CD4-positive, alpha-beta T cell treated with Interleukin-17A for 4 hours (primary cell): ENCODE measurements at regions not wholly inside any gene's neighbourhood (a gene's known extent, or its start where the extent isn't known, plus 50 kb on each side); places are given as distances from the start of the nearest gene placed in this dataset.
A peak's percentile ranks its signal among the peaks of the same experiment; 100 is the strongest.

Source experiments
- DNase-seq: peaks from one replicate; pipeline ENCODE4 v3.0.0-alpha.2; 2020; ENCODE audit warnings: mixed read lengths

GRCh38 chr1:184221087-184221486 is 165.7 kb upstream of the C1orf21 start:
- no peak for DNase-seq

GRCh38 chr1:184222652-184223052 is 164.2 kb upstream of the C1orf21 start:
- DNase-seq = peak; percentile 47

DNA sequence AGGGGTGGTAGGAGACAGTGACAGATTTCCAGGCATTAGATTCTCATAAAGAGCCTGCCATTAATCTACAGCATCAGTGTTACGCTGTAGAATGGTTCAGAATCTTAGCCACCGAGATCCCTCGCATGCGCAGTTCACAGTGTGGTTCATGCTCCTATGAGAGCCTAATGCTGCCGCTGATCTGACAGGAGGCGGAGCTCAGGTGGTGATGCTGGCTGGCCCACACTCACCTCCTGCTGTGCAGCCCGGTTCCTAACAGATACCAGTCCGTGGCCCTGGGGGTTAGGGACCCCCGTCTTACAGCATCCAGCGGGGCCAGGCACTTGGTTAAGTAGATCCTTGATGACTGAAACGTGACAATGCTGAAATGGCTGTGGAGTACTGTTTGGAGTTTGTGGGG is 163.6 kb upstream of the C1orf21 start:
- peak; percentile 17 for DNase-seq

DNA sequence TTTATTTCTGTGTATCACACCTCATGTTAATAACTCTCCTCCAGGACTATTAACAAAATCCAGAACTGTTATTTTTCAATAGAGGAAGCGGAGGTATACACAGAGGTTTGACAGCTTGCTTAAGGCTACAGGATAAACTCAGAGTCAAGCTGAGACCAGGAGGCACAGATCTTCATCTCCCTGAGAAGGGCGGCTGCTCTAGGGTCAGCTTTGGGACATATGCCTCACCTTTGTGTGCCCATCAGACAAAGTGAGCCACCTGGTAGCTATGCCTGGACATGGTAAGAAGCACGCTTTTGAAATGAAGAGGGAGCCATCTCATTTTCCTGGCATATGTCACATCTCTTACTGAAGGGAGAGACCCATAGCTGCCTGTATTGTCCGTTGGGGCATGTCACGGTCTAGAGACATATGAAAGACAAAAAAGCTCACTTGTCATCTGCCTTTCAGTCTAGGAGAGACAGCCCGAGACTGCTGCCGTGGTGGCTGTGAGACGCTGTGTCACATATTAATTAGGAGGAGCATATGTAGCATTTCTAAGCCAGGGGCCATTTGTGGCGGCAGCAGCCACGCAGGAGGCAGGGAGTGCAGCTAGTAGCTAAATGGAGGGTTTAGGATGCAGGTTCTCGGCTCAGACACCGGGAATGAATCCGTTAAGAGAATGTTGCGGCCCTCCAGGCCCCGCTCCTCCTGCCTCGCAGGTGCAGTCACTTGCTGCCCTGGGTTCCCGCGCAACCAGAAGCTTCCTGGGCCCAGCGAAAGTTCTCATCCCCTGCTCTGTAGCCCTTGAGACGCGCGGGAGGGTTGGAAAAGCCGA is 161.3 kb upstream of the C1orf21 start:
- no peak for DNase-seq

DNA sequence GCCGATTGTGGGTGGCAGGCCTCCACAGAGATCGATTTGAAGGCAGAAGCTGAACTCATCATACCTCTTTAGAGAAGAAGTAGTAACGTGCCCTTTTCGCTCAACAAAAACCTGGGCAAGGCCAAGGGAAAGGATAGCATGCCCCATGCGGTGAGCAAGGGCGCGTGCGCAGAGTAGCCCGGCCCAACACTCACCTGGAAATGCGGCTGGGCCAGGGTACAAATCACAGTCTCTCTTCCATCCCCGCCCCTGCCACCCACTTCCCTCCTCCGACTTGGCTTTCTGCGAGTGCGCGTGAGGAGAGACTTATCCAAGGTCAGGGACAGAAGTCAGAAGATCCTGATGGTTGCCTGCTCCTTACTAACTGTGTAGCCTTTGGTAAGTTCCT is 160.7 kb upstream of the C1orf21 start:
- DNase-seq = no peak

DNA sequence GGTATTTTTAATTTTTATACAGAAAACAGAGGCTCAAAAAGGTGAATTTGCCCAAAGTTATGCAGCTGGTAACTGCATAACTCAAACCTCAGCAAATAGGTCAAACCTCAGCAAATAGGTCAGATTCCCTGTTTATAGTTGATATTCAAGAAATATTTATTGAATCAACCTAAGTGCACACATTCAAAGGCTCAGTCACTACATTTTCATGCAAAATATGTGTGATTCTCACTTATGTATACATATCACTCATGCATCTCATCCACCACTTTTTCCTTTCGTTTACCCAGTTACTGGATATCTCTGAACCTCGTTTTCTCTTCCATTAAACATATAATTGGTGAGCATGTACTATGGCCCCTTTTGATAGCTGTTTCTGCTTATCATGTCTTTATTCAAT is 158.3 kb upstream of the C1orf21 start:
- DNase-seq = no peak

GRCh38 chr1:184237588-184237987 is 149.2 kb upstream of the C1orf21 start:
- no peak for DNase-seq

DNA sequence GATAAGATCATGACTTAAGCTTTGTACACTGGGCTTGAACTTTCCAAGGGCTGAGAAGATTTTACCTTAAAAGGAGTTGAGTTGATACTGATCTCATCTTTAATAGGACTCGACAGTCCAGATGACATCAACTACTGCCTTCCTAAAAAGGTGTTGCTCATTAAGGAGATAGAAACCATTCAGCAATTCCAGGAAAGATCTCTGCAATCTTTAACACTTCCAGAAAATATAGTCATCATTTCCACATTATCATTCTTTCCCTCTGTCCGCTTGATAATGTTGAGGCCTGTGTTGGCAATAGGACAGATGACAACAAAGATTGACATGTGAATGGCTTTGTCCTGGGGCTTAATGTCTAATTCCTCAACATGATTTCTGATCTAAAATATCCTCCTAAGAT is 145.4 kb upstream of the C1orf21 start:
- DNase-seq = no peak

DNA sequence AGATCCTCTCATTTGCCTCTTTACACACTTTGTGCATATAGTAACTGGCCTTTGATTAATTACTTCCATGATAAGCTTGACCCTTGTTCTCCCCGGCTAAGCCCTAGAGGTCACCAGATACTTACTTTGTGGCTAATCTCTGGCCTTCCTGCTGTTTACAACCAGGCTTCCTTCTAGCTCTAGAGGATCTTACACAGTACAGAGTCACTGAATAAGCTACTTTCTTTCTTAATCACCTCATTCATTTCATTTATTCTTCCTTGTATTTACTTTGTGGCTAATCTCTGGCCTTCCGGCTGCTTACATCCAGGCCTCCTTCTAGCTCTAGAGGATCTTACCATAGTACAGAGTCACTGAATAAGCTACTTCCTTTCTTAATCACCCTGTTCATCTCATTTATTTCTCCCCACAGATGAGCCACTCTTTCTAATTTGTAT is 144.3 kb upstream of the C1orf21 start:
- DNase-seq = no peak

DNA sequence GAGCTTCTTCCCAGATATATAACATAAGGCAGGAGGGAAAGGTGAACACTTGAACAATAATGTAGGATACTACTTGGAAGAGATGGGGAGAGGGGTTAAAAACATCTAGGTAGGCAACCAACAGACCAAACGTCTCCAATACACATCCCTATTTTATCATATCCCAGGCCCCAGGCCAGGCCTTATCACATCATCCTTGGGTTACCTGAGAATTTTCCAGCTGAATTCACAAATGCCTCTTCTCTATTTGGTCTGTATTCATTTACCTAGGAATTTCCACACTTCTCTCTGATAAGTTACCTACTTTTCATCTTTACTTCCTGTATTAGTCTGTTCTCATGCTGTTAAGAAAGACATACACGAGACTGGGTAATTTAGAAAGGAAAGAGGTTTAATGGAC is 141.9 kb upstream of the C1orf21 start:
- DNase-seq = no peak

DNA sequence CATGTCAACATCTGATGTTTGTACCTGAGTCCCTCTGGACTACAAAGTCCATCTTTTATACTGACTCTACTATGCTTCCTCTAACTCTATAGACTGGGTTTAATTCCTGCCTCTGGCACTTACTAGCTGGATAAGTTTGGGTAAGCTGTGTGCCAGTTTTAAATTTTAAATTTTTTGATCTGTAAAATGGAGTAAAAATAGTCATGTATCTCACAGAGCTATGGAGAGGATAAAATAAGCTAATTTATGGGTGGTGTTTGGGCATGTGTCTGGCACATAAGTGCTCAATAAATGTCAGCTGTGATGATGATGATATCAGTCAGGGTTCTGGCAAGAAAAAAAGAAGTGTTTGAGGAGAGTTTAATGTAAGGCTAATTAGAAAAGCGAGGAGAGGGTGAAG is 139.2 kb upstream of the C1orf21 start:
- no peak for DNase-seq

DNA sequence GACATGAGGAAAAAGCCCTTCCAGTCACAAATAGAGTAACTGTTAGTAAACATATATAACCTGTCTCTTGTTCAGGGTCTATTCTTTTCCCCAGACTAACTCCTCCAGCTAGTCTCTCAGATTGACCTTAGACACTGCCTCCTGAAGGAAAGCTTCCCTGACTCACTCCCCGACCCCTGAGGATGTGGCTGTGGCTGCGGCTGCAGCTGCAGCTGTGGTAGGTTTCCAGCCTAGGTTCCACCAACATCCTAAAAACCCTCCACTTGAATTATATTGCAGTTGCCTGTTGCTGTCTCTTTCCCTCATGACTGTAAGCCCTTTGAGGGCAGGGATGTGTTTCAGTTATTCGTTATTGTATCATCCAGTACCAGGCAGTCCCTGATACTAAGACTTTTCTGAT is 132.9 kb upstream of the C1orf21 start:
- DNase-seq = no peak

DNA sequence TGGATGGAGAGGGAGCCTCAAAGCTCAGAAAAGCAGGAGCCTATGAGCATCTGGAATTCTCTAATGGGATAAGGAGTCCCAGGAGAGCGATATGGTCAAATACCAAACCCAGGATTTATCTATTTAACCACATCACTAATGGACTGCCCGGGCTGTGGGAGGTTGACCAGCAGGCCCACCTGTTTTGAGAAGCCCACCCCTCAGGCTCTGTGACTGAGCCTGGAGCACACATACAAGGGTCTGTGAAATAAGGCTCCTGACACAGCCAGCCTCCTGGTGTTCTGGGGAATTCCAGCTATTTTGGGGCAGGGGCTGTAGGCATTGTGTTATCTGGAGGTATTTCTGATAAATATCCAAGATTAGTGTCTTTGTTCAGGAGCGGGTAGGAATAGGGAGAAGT is 132.0 kb upstream of the C1orf21 start:
- DNase-seq = no peak

- no peak for DNase-seq
These were observed 131.3 kb upstream of the C1orf21 start for GRCh38 chr1:184255560-184255959.

DNA sequence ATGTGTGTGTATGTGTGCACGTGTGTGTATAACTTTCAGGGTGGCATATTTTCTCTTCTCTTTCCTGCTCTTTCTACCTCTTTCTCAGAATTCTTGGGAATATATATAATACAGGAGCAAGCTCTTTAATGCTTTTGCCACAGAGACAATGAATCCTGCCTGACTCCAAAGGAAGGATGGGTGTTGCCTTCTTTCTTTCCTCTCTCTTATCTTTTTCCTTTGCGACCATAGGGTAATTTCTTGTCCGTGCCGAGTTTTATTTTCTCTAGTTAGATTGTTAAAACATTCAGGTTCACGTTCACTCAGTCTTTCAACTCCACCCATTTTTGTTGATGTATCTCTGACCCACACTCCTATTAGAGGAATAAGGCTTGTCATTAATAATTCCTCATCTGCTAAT is 129.0 kb upstream of the C1orf21 start:
- DNase-seq = no peak

DNA sequence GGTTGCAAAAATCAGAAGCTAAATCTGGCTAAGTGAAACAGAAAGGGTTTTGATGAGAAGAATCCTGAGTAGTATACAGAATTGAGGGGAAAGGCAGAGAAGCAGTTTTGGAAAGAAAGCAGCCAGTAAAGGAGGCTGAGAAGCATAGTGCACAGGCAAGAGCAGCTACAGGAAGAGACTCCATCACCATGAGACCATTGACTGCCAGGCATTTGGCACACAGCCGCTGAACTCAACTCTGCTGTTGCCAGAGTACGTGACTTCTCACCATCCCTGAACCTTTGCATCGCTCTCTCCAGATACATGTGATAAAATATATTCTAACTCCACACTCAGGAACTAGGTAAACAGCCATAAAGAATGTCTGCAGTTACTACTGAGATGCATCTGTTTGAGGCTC is 128.3 kb upstream of the C1orf21 start:
- no peak for DNase-seq

GRCh38 chr1:184260382-184260781 is 126.4 kb upstream of the C1orf21 start:
- no peak for DNase-seq

DNA sequence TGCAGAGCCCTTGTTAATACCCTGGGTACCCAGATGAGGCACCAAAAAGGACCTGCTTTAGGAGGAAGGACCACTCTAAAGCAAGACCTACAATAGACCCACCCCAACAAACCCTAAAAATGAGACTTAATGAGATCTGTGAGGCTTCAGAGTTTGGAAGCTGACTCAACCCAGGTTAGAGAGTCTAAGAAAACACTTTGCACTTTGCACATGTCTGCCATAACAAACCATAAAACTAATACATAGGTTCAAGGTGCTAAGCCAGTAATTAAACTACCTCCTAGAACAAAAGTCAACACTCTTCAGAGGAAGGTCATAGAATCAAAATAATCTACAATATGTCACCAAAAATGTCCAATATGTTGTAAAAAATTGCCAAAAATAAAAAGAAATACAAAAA is 124.7 kb upstream of the C1orf21 start:
- DNase-seq = no peak

DNA sequence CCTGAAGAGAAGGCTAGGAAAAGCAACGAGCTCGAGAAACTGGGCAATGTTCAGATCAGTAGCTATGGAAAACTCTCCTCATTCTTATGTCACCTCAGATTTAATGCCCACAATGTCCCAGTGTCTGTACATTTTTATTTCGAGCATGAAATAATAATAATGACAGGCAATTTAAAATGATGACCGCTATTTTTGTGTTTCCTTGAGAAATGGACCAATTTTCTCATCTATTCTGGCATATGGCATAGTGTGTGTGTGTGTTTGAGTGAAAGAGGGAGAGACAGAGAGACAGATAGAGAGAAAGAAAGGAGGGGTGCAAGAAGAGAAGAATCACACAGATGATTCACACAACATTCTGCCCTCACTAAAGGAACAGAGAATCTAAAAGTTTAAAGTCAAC is 119.1 kb upstream of the C1orf21 start:
- DNase-seq = no peak

DNA sequence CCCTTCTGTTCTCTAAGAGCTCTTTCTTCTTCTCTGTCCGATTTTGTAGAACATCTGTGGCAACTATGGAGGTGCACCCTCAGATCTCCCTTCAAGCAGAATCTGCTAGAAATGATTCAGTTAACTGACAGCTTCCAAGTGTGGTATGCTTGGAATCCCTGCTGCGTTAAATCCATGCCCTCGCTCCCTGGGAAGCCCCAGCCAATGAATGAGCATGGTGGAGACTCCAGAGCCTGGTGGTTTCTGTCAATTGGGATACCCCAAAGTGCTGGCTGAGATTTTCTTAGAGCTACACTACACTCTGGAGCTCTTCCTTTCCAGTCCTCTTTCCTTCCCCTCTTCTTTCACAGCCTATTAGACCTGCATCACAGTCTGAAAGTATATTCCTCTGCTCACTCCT is 116.3 kb upstream of the C1orf21 start:
- DNase-seq = no peak

GRCh38 chr1:184272175-184272866 is 114.5 kb upstream of the C1orf21 start:
- DNase-seq = no peak

DNA sequence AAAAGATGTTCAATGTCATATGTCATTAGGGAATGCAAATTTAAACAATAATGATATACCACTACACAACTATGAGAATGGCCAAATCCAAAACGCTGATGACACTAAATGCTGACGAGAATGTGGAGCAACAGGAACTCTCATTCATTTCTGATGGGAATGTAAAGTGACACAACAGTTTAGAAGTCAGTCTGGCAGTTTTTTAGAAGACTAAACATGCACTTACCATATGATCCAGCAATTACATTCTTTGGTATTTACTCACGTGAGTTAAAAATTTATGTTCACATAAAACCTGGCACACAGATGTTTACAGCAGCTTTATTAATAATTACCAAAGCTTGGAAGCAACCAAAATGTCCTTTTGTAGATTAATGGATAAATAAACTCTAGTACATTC is 110.4 kb upstream of the C1orf21 start:
- no peak for DNase-seq

DNA sequence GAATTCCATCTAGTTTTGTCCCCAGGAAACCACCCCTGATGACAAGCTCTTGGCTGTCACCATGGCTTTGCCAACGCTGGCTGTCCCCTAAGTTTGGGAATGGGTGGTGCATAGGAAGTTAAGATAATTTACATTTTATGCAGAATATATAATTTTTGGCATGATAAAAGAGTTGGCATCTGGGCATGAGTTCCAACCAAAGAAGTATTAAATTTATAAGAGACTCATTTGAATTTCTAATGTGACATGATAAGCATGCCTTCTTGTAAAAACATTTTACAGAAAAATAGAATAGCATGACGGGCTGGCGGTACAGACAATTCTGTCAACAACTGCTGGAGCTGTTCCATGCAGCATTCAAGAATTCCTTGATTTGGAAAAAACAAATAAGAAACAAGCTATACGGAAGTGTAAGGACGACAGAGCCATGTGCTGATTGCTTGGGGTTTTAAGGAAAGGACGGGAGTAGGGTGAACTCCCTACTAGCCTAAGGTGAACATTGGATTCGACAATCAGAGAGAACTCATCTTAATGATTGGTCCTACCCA is 106.8 kb upstream of the C1orf21 start:
- no peak for DNase-seq

DNA sequence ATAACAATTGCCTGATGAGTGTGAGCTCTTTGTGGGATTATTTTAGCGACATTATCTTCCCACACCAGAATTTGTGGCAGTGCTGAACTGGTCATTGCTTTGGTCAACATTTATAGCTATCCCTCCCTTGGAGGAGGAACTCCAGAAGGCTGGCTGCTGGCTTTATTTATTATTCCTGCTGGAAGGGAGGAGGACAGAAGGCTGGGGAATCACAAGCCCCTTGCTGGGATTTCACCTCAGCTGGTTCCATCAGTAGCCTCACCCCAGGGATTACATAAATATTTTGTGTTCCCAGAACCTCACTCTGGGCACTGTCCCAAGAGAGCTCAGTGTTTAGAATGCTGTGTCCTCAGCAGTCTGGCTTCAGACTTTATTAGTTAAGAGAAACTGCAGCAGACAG is 102.8 kb upstream of the C1orf21 start:
- no peak for DNase-seq
